NT2/D1 (cell line): ENCODE measurements at regions not wholly inside any gene's neighbourhood (a gene's known extent, or its start where the extent isn't known, plus 50 kb on each side); places are given as distances from the start of the nearest gene placed in this dataset.
A peak's percentile ranks its signal among the peaks of the same experiment; 100 is the strongest.
"Not testable (repeated sequence)": the region's sequence is repeated elsewhere in the genome, so short reads cannot be mapped to it uniquely, and the experiment has no call there.

Experiments
- DNase-seq: peaks from one replicate; pipeline ENCODE4 v3.0.0-alpha.2; 2011; ENCODE audit warnings: low read depth, low spot score
- H3K27me3 ChIP-seq: 2 replicates; pipeline ENCODE4 v1.6.0; 2011; ENCODE audit warnings: mild to moderate bottlenecking; ENCODE audit not compliant: insufficient read length, insufficient read depth
- H3K36me3 ChIP-seq: 2 replicates; pipeline ENCODE4 v1.6.1; 2011; ENCODE audit warnings: mild to moderate bottlenecking, low read length, mixed read lengths; ENCODE audit not compliant: insufficient read depth, insufficient read length
- H3K4me1 ChIP-seq: 2 replicates; pipeline ENCODE4 v1.5.1; 2011; ENCODE audit not compliant: insufficient read depth, insufficient read length
- H3K4me3 ChIP-seq: 2 replicates; pipeline ENCODE4 v1.5.1; 2011; ENCODE audit warnings: low read depth; ENCODE audit not compliant: insufficient read length
- H3K9ac ChIP-seq: 2 replicates; pipeline ENCODE4 v1.6.0; 2011; ENCODE audit warnings: low read depth; ENCODE audit not compliant: insufficient read length
- H3K9me3 ChIP-seq: 2 replicates; pipeline ENCODE4 v1.5.1; 2011; ENCODE audit warnings: mild to moderate bottlenecking, low read length; ENCODE audit not compliant: insufficient read depth
- SUZ12 ChIP-seq: IDR thresholded peaks from 2 replicates; pipeline ENCODE4 v1.6.1; 2011; ENCODE audit not compliant: insufficient read length, insufficient read depth; ENCODE audit errors: extremely low read depth
- YY1 ChIP-seq: IDR thresholded peaks from 2 replicates; pipeline ENCODE4 v1.6.1; 2011; ENCODE audit not compliant: insufficient read length, insufficient read depth
- ZNF274 ChIP-seq: IDR thresholded peaks from 2 replicates; pipeline ENCODE4 v1.6.1; 2011; ENCODE audit warnings: mild to moderate bottlenecking, low read depth, low read length

- Histone ChIP-seq H3K9ac (no peak overlapping the region), H3K9me3 (no peaks in the 10 kb centered on the region), H3K4me3 (no peak overlapping the region), H3K36me3 (no peaks in the 10 kb centered on the region), H3K4me1 (no peaks in the 10 kb centered on the region), H3K27me3 (no peaks in the 10 kb centered on the region)
- no peak for DNase-seq
- TF ChIP-seq YY1 = no peak
- TF ChIP-seq ZNF274 = no peak
- no peak for TF ChIP-seq SUZ12
Measured at GRCh38 chr2:153420394-153420793, 58.2 kb downstream of the RPRM start.

- Histone ChIP-seq H3K36me3 (no peaks in the 10 kb centered on the region), H3K9me3 (no peaks in the 10 kb centered on the region), H3K27me3 (no peaks in the 10 kb centered on the region), H3K9ac (no peak overlapping the region), H3K4me1 (no peaks in the 10 kb centered on the region), H3K4me3 (no peak overlapping the region)
- TF ChIP-seq ZNF274 = no peak
- no peak for TF ChIP-seq YY1
- TF ChIP-seq SUZ12 = no peak
- no peak for DNase-seq
Measured at GRCh38 chr2:153417077-153417476, 61.5 kb downstream of the RPRM start.

GRCh38 chr2:153416071-153416470, 62.5 kb downstream of the RPRM start:
- no peaks in the 10 kb centered on the region for H3K27me3 ChIP-seq
- no peaks in the 10 kb centered on the region for H3K9me3 ChIP-seq
- no peak for TF ChIP-seq YY1
- TF ChIP-seq SUZ12 = no peak
- no peak for TF ChIP-seq ZNF274
- no peak overlapping the region for H3K9ac ChIP-seq
- no peaks in the 10 kb centered on the region for H3K4me1 ChIP-seq
- no peak overlapping the region for H3K4me3 ChIP-seq
- no peaks in the 10 kb centered on the region for H3K36me3 ChIP-seq
- DNase-seq = no peak

GRCh38 chr2:153408710-153409385, 69.7 kb downstream of the RPRM start:
- DNase-seq = no peak
- no peaks in the 10 kb centered on the region for H3K36me3 ChIP-seq
- TF ChIP-seq ZNF274 = no peak
- no peak overlapping the region for H3K4me3 ChIP-seq
- H3K4me1 ChIP-seq = no peaks in the 10 kb centered on the region
- H3K27me3 ChIP-seq = no peaks in the 10 kb centered on the region
- no peaks in the 10 kb centered on the region for H3K9me3 ChIP-seq
- no peak overlapping the region for H3K9ac ChIP-seq

- Histone ChIP-seq H3K4me3 (no peak overlapping the region), H3K36me3 (no peaks in the 10 kb centered on the region), H3K9me3 (no peaks in the 10 kb centered on the region), H3K9ac (no peak overlapping the region), H3K4me1 (no peaks in the 10 kb centered on the region), H3K27me3 (no peaks in the 10 kb centered on the region)
- no peak for TF ChIP-seq ZNF274
- no peak for TF ChIP-seq YY1
- no peak for TF ChIP-seq SUZ12
- no peak for DNase-seq
Measured at GRCh38 chr2:153405196-153405595, 73.4 kb downstream of the RPRM start.

- Histone ChIP-seq H3K9ac (no peak overlapping the region), H3K4me3 (no peak overlapping the region), H3K9me3 (no peaks in the 10 kb centered on the region), H3K27me3 (no peaks in the 10 kb centered on the region), H3K4me1 (no peaks in the 10 kb centered on the region), H3K36me3 (no peaks in the 10 kb centered on the region)
- no peak for DNase-seq
- TF ChIP-seq YY1 (no peak), SUZ12 (no peak), ZNF274 (no peak)
Measured at GRCh38 chr2:153404792-153405191, 73.8 kb downstream of the RPRM start.

- Histone ChIP-seq H3K9ac (peak overlapping the region; percentile 65), H3K27me3 (no peaks in the 10 kb centered on the region), H3K4me3 (peak overlapping the region; percentile 50), H3K4me1 (no peaks in the 10 kb centered on the region), H3K36me3 (no peaks in the 10 kb centered on the region), H3K9me3 (no peaks in the 10 kb centered on the region)
- no peak for DNase-seq
- TF ChIP-seq SUZ12 (no peak), YY1 (no peak), ZNF274 (no peak)
Measured at GRCh38 chr2:153403940-153404339, 74.6 kb downstream of the RPRM start.

- not testable (repeated sequence) for H3K9me3 ChIP-seq, H3K36me3 ChIP-seq, H3K9ac ChIP-seq, H3K27me3 ChIP-seq, H3K4me1 ChIP-seq
- DNase-seq = peak; percentile 23
- peak overlapping the region; percentile 50 for H3K4me3 ChIP-seq
Measured at GRCh38 chr2:153403352-153403751, 75.2 kb downstream of the RPRM start.
